ENCODE measurements at regions not wholly inside any gene's neighbourhood (a gene's known extent, or its start where the extent isn't known, plus 50 kb on each side); places are given as distances from the start of the nearest gene placed in this dataset.
A peak's percentile ranks its signal among the peaks of the same experiment; 100 is the strongest.

DNA sequence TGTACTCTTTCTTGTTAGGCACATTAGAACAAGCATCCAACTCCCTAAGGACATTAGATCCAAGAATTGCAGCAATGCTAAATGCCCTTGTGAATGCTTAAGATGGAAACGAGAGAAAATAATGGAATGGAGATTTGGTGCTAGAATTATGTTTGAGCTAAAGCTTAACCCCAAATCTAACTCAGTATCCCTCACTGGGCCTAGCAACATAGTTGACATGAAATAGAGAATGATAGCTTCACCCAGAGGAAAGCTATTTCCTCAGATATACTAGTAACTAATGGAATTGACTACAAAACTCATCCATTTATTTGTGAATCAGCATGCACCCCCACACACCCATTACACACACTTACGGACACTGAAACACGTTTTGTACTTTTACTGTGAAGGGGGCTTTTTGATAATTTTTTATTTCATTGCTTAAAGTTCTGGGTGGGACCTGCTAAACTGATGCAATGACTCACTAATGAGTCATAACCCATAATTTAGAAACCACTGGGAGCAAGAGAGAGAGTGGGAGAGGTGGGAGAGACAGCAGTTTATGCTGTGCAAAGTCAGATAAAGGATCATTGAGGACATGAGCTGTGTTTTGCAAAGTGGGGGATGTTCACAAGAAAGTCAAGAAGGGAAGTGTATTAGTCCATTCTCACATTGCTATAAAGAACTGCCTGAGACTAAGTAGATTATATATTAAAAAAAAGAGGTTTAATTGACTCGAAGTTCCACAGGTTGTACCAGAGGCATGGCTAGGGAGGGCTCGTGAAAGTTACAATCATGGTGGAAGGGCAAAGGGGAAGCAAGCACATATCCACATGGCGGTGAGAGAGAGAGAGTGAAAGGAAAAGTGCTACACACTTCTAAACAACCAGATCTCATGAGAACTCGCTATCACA, 382.7 kb downstream of the SFMBT2 start (continued):
- TF ChIP-seq, protein P1, sequence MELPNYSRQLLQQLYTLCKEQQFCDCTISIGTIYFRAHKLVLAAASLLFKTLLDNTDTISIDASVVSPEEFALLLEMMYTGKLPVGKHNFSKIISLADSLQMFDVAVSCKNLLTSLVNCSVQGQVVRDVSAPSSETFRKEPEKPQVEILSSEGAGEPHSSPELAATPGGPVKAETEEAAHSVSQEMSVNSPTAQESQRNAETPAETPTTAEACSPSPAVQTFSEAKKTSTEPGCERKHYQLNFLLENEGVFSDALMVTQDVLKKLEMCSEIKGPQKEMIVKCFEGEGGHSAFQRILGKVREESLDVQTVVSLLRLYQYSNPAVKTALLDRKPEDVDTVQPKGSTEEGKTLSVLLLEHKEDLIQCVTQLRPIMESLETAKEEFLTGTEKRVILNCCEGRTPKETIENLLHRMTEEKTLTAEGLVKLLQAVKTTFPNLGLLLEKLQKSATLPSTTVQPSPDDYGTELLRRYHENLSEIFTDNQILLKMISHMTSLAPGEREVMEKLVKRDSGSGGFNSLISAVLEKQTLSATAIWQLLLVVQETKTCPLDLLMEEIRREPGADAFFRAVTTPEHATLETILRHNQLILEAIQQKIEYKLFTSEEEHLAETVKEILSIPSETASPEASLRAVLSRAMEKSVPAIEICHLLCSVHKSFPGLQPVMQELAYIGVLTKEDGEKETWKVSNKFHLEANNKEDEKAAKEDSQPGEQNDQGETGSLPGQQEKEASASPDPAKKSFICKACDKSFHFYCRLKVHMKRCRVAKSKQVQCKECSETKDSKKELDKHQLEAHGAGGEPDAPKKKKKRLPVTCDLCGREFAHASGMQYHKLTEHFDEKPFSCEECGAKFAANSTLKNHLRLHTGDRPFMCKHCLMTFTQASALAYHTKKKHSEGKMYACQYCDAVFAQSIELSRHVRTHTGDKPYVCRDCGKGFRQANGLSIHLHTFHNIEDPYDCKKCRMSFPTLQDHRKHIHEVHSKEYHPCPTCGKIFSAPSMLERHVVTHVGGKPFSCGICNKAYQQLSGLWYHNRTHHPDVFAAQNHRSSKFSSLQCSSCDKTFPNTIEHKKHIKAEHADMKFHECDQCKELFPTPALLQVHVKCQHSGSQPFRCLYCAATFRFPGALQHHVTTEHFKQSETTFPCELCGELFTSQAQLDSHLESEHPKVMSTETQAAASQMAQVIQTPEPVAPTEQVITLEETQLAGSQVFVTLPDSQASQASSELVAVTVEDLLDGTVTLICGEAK (IDR thresholded peaks at IDR 0.05) = 0 out of 2 replicates have a peak, but pooled peaks have one; percentile 16
- TF ChIP-seq, protein P1 (CRISPR knock-in tag; IDR thresholded peaks at IDR 0.05) = no peak
- TF ChIP-seq PRMT5 (CRISPR knock-in tag; IDR thresholded peaks at IDR 0.05) (no peak), RBFOX2 (IDR thresholded peaks at IDR 0.05; ENCODE audit: low read depth, low read length) (peak; percentile 38; the same call in 1 of the 2 replicates), SP2 (IDR thresholded peaks at IDR 0.05; ENCODE audit: extremely low read depth, low read depth, low read length, poor library complexity, severe bottlenecking) (no peak), HCFC1 (IDR thresholded peaks at IDR 0.05; ENCODE audit: low read depth, low read length) (no peak; the same call in 1 of the 2 replicates), ZFX (CRISPR knock-in tag; IDR thresholded peaks at IDR 0.05) (0 out of 2 replicates have a peak, but pooled peaks have one; percentile 22), SLC30A9 (CRISPR knock-in tag; IDR thresholded peaks at IDR 0.05) (no peak), ZEB2 (IDR thresholded peaks at IDR 0.05) (no peak)
- TF ChIP-seq, protein P2, sequence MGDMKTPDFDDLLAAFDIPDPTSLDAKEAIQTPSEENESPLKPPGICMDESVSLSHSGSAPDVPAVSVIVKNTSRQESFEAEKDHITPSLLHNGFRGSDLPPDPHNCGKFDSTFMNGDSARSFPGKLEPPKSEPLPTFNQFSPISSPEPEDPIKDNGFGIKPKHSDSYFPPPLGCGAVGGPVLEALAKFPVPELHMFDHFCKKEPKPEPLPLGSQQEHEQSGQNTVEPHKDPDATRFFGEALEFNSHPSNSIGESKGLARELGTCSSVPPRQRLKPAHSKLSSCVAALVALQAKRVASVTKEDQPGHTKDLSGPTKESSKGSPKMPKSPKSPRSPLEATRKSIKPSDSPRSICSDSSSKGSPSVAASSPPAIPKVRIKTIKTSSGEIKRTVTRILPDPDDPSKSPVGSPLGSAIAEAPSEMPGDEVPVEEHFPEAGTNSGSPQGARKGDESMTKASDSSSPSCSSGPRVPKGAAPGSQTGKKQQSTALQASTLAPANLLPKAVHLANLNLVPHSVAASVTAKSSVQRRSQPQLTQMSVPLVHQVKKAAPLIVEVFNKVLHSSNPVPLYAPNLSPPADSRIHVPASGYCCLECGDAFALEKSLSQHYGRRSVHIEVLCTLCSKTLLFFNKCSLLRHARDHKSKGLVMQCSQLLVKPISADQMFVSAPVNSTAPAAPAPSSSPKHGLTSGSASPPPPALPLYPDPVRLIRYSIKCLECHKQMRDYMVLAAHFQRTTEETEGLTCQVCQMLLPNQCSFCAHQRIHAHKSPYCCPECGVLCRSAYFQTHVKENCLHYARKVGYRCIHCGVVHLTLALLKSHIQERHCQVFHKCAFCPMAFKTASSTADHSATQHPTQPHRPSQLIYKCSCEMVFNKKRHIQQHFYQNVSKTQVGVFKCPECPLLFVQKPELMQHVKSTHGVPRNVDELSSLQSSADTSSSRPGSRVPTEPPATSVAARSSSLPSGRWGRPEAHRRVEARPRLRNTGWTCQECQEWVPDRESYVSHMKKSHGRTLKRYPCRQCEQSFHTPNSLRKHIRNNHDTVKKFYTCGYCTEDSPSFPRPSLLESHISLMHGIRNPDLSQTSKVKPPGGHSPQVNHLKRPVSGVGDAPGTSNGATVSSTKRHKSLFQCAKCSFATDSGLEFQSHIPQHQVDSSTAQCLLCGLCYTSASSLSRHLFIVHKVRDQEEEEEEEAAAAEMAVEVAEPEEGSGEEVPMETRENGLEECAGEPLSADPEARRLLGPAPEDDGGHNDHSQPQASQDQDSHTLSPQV (IDR thresholded peaks at IDR 0.05) = peak; percentile 67
- TF ChIP-seq, protein P3, sequence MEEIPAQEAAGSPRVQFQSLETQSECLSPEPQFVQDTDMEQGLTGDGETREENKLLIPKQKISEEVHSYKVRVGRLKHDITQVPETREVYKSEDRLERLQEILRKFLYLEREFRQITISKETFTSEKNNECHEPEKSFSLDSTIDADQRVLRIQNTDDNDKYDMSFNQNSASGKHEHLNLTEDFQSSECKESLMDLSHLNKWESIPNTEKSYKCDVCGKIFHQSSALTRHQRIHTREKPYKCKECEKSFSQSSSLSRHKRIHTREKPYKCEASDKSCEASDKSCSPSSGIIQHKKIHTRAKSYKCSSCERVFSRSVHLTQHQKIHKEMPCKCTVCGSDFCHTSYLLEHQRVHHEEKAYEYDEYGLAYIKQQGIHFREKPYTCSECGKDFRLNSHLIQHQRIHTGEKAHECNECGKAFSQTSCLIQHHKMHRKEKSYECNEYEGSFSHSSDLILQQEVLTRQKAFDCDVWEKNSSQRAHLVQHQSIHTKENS (CRISPR knock-in tag; IDR thresholded peaks at IDR 0.05) = no peak
